ENCODE measurements at regions not wholly inside any gene's neighbourhood (a gene's known extent, or its start where the extent isn't known, plus 50 kb on each side); places are given as distances from the start of the nearest gene placed in this dataset.

GRCh38 chr12:93158065-93158843 lies 219.5 kb upstream of the NUDT4 start:
- Mint-ChIP-seq H3K27me3 (ENCODE audit: low read depth, unreplicated experiment) (no peaks in the 10 kb centered on the region), H3K4me3 (ENCODE audit: unreplicated experiment) (no peak overlapping the region), H3K27ac (ENCODE audit: unreplicated experiment) (no peak overlapping the region), H3K36me3 (ENCODE audit: low read depth, unreplicated experiment) (no peaks in the 10 kb centered on the region), H3K4me1 (ENCODE audit: low read depth, unreplicated experiment) (no peaks in the 10 kb centered on the region), H3K9me3 (ENCODE audit: unreplicated experiment) (peaks cover 8% of the 10 kb centered on the region)
- H3K79me2 ChIP-seq (ENCODE audit: insufficient read depth, low read length), result no peaks in the 10 kb centered on the region
- no peak for FAIRE-seq
- no peaks in the 10 kb centered on the region for H3K27me3 ChIP-seq (ENCODE audit: insufficient read depth, low read length)
- no peak overlapping the region for H3K4me2 ChIP-seq (ENCODE audit: low read length)
- H3K9ac ChIP-seq (ENCODE audit: low read length), result no peak overlapping the region
- H3K36me3 ChIP-seq (ENCODE audit: insufficient read depth, low read length), result no peaks in the 10 kb centered on the region
- DNase-seq (ENCODE audit: low read depth), result no peak
- H2AFZ ChIP-seq (ENCODE audit: low read depth, low read length), result no peak overlapping the region
- no peak overlapping the region for H3K27ac ChIP-seq (ENCODE audit: low read depth, low read length)
- peaks cover 2% of the 10 kb centered on the region for H3K9me3 ChIP-seq (ENCODE audit: insufficient read depth, low read depth, low read length)
- TF ChIP-seq CTCF (IDR thresholded peaks at IDR 0.05; ENCODE audit: insufficient read depth, low read depth, low read length) (no peak), EZH2 (IDR thresholded peaks at IDR 0.05; ENCODE audit: insufficient read depth, low read length) (no peak)
- no peaks in the 10 kb centered on the region for H4K20me1 ChIP-seq (ENCODE audit: insufficient read depth, low read length)
- H3K4me3 ChIP-seq (ENCODE audit: insufficient read depth, low read depth, low read length), result no peak overlapping the region
- H3K4me1 ChIP-seq (ENCODE audit: insufficient read depth, low read length), result no peaks in the 10 kb centered on the region

GRCh38 chr12:93163260-93164036 lies 214.3 kb upstream of the NUDT4 start:
- no peak for TF ChIP-seq EZH2 (IDR thresholded peaks at IDR 0.05; ENCODE audit: insufficient read depth, low read length)
- TF ChIP-seq CTCF (IDR thresholded peaks at IDR 0.05; ENCODE audit: insufficient read depth, low read depth, low read length), result no peak
- no peaks in the 10 kb centered on the region for H3K36me3 ChIP-seq (ENCODE audit: insufficient read depth, low read length)
- H3K9ac ChIP-seq (ENCODE audit: low read length), result no peak overlapping the region
- H4K20me1 ChIP-seq (ENCODE audit: insufficient read depth, low read length), result no peaks in the 10 kb centered on the region
- H3K9me3 ChIP-seq (ENCODE audit: insufficient read depth, low read depth, low read length), result no peaks in the 10 kb centered on the region
- no peak overlapping the region for H3K4me3 Mint-ChIP-seq (ENCODE audit: unreplicated experiment)
- peaks cover 7% of the 10 kb centered on the region for H3K9me3 Mint-ChIP-seq (ENCODE audit: unreplicated experiment)
- H3K4me2 ChIP-seq (ENCODE audit: low read length), result no peak overlapping the region
- peaks cover 8% of the 10 kb centered on the region for H3K4me1 Mint-ChIP-seq (ENCODE audit: low read depth, unreplicated experiment)
- no peaks in the 10 kb centered on the region for H3K79me2 ChIP-seq (ENCODE audit: insufficient read depth, low read length)
- no peak overlapping the region for H3K27ac Mint-ChIP-seq (ENCODE audit: unreplicated experiment)
- DNase-seq (ENCODE audit: low read depth) (peak; percentile 85), FAIRE-seq (peak; percentile 37)
- H3K27me3 ChIP-seq (ENCODE audit: insufficient read depth, low read length), result no peaks in the 10 kb centered on the region
- no peak overlapping the region for H2AFZ ChIP-seq (ENCODE audit: low read depth, low read length)
- no peak overlapping the region for H3K27ac ChIP-seq (ENCODE audit: low read depth, low read length)
- no peaks in the 10 kb centered on the region for H3K4me1 ChIP-seq (ENCODE audit: insufficient read depth, low read length)
- no peaks in the 10 kb centered on the region for H3K36me3 Mint-ChIP-seq (ENCODE audit: low read depth, unreplicated experiment)
- no peaks in the 10 kb centered on the region for H3K27me3 Mint-ChIP-seq (ENCODE audit: low read depth, unreplicated experiment)
- H3K4me3 ChIP-seq (ENCODE audit: insufficient read depth, low read depth, low read length), result no peak overlapping the region

All from astrocyte (in vitro differentiated cells and primary cell).